ENCODE measurements at regions not wholly inside any gene's neighbourhood (a gene's known extent, or its start where the extent isn't known, plus 50 kb on each side); places are given as distances from the start of the nearest gene placed in this dataset.

- no peak overlapping the region for H3K27ac ChIP-seq
- WGBS, 2 donors (ENCODE audit: low coverage in 1 of 2), result 47 to 50% methylated on average over 2 of the region's 2 CpGs
- no peaks in the 10 kb centered on the region for H3K9me3 ChIP-seq
- in situ Hi-C loops (cut with MboI; ENCODE audit: low pct_ligation_motif_present in 1 of 4, low pct_unique_long_range_greater_than_20kb in 1 of 4, low sequenced_read_pairs in 3 of 4) (no loop called here), intact Hi-C loops (cut with DNase I; ENCODE audit: low total_unique reads) (no loop called here)
- H3K36me3 ChIP-seq, result no peaks in the 10 kb centered on the region
- H3K27me3 ChIP-seq, result no peaks in the 10 kb centered on the region
- no peak for DNase-seq
- H3K4me3 ChIP-seq, result no peak overlapping the region
- no peaks in the 10 kb centered on the region for H3K4me1 ChIP-seq
- TF ChIP-seq POLR2A (IDR thresholded peaks at IDR 0.05), result no peak
- no peak for TF ChIP-seq POLR2AphosphoS5 (IDR thresholded peaks at IDR 0.05)
- TF ChIP-seq CTCF (IDR thresholded peaks at IDR 0.05), result no peak
- TF ChIP-seq EP300 (IDR thresholded peaks at IDR 0.05; ENCODE audit: low read depth), result no peak
Measured at GRCh38 chr3:3346556-3346955, 167.1 kb upstream of the CRBN start.

- Histone ChIP-seq H3K4me3 (no peak overlapping the region), H3K9me3 (no peaks in the 10 kb centered on the region), H3K27ac (no peak overlapping the region), H3K4me1 (no peaks in the 10 kb centered on the region), H3K27me3 (no peaks in the 10 kb centered on the region), H3K36me3 (no peaks in the 10 kb centered on the region)
- TF ChIP-seq POLR2A (IDR thresholded peaks at IDR 0.05) (no peak), EP300 (IDR thresholded peaks at IDR 0.05; ENCODE audit: low read depth) (no peak), POLR2AphosphoS5 (IDR thresholded peaks at IDR 0.05) (no peak), CTCF (IDR thresholded peaks at IDR 0.05) (no peak)
- intact Hi-C loops (cut with DNase I; ENCODE audit: low total_unique reads) (no loop called here), in situ Hi-C loops (cut with MboI; ENCODE audit: low pct_ligation_motif_present in 1 of 4, low pct_unique_long_range_greater_than_20kb in 1 of 4, low sequenced_read_pairs in 3 of 4) (no loop called here)
- DNase-seq, result no peak
- WGBS, 2 donors (ENCODE audit: low coverage in 1 of 2), result 60 to 75% methylated on average over 2 of the region's 2 CpGs
Measured at GRCh38 chr3:3342141-3342540, 162.7 kb upstream of the CRBN start.

- H3K9me3 ChIP-seq, result no peaks in the 10 kb centered on the region
- WGBS, 2 donors (ENCODE audit: low coverage in 1 of 2), result 77 to 80% methylated on average over 4 to 6 of the region's 6 CpGs
- H3K36me3 ChIP-seq, result no peaks in the 10 kb centered on the region
- H3K27ac ChIP-seq, result no peak overlapping the region
- no peak overlapping the region for H3K4me3 ChIP-seq
- no peak for DNase-seq
- H3K27me3 ChIP-seq, result no peaks in the 10 kb centered on the region
- TF ChIP-seq POLR2AphosphoS5 (IDR thresholded peaks at IDR 0.05), result no peak
- TF ChIP-seq CTCF (IDR thresholded peaks at IDR 0.05), result no peak
- intact Hi-C loops (cut with DNase I; ENCODE audit: low total_unique reads) (no loop called here), in situ Hi-C loops (cut with MboI; ENCODE audit: low pct_ligation_motif_present in 1 of 4, low pct_unique_long_range_greater_than_20kb in 1 of 4, low sequenced_read_pairs in 3 of 4) (no loop called here)
- no peaks in the 10 kb centered on the region for H3K4me1 ChIP-seq
Measured at GRCh38 chr3:3340965-3341895, 161.7 kb upstream of the CRBN start.

GRCh38 chr3:3340526-3340925 is 161.0 kb upstream of the CRBN start:
- no peak for TF ChIP-seq EP300 (IDR thresholded peaks at IDR 0.05; ENCODE audit: low read depth)
- no peak for TF ChIP-seq CTCF (IDR thresholded peaks at IDR 0.05)
- no peak for TF ChIP-seq POLR2A (IDR thresholded peaks at IDR 0.05)
- no peak for TF ChIP-seq POLR2AphosphoS5 (IDR thresholded peaks at IDR 0.05)
- no peaks in the 10 kb centered on the region for H3K4me1 ChIP-seq
- H3K9me3 ChIP-seq, result no peaks in the 10 kb centered on the region
- 76 to 81% methylated on average over 4 of the region's 4 CpGs for WGBS, 2 donors (ENCODE audit: low coverage in 1 of 2)
- DNase-seq, result no peak
- in situ Hi-C loops (cut with MboI; ENCODE audit: low pct_ligation_motif_present in 1 of 4, low pct_unique_long_range_greater_than_20kb in 1 of 4, low sequenced_read_pairs in 3 of 4) (no loop called here), intact Hi-C loops (cut with DNase I; ENCODE audit: low total_unique reads) (no loop called here)
- H3K4me3 ChIP-seq, result no peak overlapping the region
- H3K36me3 ChIP-seq, result no peaks in the 10 kb centered on the region
- H3K27me3 ChIP-seq, result no peaks in the 10 kb centered on the region
- no peak overlapping the region for H3K27ac ChIP-seq

Measured in transverse colon (tissue), 4 donors.